ENCODE measurements at regions not wholly inside any gene's neighbourhood (a gene's known extent, or its start where the extent isn't known, plus 50 kb on each side); places are given as distances from the start of the nearest gene placed in this dataset.

- Histone ChIP-seq H3K4me1 (ENCODE audit: control insufficient read depth in 4 of 4, insufficient read depth in 4 of 4, low read length in 3 of 4) (peaks cover 0 to 6% (median 1%) of the 10 kb centered on the region in 4 donors), H3K36me3 (ENCODE audit: control insufficient read depth in 4 of 4, insufficient read depth in 3 of 4, low read depth in 1 of 4, low read length in 3 of 4) (no peaks in the 10 kb centered on the region), H3K9ac (ENCODE audit: low read depth in 1 of 2, low read length in 2 of 2) (no peak overlapping the region), H3K9me3 (ENCODE audit: control insufficient read depth in 4 of 4, low read length in 3 of 4) (no peaks in the 10 kb centered on the region), H3K4me3 (ENCODE audit: low read depth in 1 of 3, low read length in 3 of 3) (no peak overlapping the region), H3K27me3 (ENCODE audit: control insufficient read depth in 4 of 4, insufficient read depth in 4 of 4, low read length in 3 of 4) (no peaks in the 10 kb centered on the region), H3K27ac (ENCODE audit: low read depth in 1 of 2, low read length in 2 of 2) (no peak overlapping the region)
- no peak for TF ChIP-seq RAD21 (IDR thresholded peaks at IDR 0.05)
- no peak for TF ChIP-seq JUND (IDR thresholded peaks at IDR 0.05)
- no peak for TF ChIP-seq FOXA2 (IDR thresholded peaks at IDR 0.05)
- TF ChIP-seq, protein P1, sequence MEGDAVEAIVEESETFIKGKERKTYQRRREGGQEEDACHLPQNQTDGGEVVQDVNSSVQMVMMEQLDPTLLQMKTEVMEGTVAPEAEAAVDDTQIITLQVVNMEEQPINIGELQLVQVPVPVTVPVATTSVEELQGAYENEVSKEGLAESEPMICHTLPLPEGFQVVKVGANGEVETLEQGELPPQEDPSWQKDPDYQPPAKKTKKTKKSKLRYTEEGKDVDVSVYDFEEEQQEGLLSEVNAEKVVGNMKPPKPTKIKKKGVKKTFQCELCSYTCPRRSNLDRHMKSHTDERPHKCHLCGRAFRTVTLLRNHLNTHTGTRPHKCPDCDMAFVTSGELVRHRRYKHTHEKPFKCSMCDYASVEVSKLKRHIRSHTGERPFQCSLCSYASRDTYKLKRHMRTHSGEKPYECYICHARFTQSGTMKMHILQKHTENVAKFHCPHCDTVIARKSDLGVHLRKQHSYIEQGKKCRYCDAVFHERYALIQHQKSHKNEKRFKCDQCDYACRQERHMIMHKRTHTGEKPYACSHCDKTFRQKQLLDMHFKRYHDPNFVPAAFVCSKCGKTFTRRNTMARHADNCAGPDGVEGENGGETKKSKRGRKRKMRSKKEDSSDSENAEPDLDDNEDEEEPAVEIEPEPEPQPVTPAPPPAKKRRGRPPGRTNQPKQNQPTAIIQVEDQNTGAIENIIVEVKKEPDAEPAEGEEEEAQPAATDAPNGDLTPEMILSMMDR (IDR thresholded peaks at IDR 0.05; ENCODE audit: low read depth, low read length, missing input control), result no peak
- no peak for TF ChIP-seq EGR1 (IDR thresholded peaks at IDR 0.05; ENCODE audit: low read depth in 2 of 2)
- no peak for TF ChIP-seq MAX (IDR thresholded peaks at IDR 0.05)
- TF ChIP-seq, protein P2, sequence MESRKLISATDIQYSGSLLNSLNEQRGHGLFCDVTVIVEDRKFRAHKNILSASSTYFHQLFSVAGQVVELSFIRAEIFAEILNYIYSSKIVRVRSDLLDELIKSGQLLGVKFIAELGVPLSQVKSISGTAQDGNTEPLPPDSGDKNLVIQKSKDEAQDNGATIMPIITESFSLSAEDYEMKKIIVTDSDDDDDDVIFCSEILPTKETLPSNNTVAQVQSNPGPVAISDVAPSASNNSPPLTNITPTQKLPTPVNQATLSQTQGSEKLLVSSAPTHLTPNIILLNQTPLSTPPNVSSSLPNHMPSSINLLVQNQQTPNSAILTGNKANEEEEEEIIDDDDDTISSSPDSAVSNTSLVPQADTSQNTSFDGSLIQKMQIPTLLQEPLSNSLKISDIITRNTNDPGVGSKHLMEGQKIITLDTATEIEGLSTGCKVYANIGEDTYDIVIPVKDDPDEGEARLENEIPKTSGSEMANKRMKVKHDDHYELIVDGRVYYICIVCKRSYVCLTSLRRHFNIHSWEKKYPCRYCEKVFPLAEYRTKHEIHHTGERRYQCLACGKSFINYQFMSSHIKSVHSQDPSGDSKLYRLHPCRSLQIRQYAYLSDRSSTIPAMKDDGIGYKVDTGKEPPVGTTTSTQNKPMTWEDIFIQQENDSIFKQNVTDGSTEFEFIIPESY (IDR thresholded peaks at IDR 0.05), result no peak
- no peak for TF ChIP-seq FOXA1 (IDR thresholded peaks at IDR 0.05)
- no peak for TF ChIP-seq TAF1 (conservative IDR thresholded peaks at IDR 0.05)
- TF ChIP-seq NR2F2 (IDR thresholded peaks at IDR 0.05), result no peak
- TF ChIP-seq HNF4G (IDR thresholded peaks at IDR 0.05), result no peak
- TF ChIP-seq, protein P3, sequence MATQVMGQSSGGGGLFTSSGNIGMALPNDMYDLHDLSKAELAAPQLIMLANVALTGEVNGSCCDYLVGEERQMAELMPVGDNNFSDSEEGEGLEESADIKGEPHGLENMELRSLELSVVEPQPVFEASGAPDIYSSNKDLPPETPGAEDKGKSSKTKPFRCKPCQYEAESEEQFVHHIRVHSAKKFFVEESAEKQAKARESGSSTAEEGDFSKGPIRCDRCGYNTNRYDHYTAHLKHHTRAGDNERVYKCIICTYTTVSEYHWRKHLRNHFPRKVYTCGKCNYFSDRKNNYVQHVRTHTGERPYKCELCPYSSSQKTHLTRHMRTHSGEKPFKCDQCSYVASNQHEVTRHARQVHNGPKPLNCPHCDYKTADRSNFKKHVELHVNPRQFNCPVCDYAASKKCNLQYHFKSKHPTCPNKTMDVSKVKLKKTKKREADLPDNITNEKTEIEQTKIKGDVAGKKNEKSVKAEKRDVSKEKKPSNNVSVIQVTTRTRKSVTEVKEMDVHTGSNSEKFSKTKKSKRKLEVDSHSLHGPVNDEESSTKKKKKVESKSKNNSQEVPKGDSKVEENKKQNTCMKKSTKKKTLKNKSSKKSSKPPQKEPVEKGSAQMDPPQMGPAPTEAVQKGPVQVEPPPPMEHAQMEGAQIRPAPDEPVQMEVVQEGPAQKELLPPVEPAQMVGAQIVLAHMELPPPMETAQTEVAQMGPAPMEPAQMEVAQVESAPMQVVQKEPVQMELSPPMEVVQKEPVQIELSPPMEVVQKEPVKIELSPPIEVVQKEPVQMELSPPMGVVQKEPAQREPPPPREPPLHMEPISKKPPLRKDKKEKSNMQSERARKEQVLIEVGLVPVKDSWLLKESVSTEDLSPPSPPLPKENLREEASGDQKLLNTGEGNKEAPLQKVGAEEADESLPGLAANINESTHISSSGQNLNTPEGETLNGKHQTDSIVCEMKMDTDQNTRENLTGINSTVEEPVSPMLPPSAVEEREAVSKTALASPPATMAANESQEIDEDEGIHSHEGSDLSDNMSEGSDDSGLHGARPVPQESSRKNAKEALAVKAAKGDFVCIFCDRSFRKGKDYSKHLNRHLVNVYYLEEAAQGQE (IDR thresholded peaks at IDR 0.05), result no peak
- TF ChIP-seq RXRA (IDR thresholded peaks at IDR 0.05), result no peak
- no peak for TF ChIP-seq HNF4A (conservative IDR thresholded peaks at IDR 0.05)
- no peak for TF ChIP-seq SP1 (IDR thresholded peaks at IDR 0.05)
- TF ChIP-seq GABPA (IDR thresholded peaks at IDR 0.05 in 1 of 2, conservative IDR thresholded peaks at IDR 0.05 in 1 of 2), result no peak
- DNase-seq (ENCODE audit: low spot score), result no peak
Observed at GRCh38 chr20:7416382-7416781, 523.9 kb downstream of the HAO1 start.

GRCh38 chr20:7420345-7420744, 519.9 kb downstream of the HAO1 start:
- Histone ChIP-seq H3K9me3 (ENCODE audit: control insufficient read depth in 4 of 4, low read length in 3 of 4) (peaks cover 0 to 1% (median 0%) of the 10 kb centered on the region in 4 donors), H3K4me1 (ENCODE audit: control insufficient read depth in 4 of 4, insufficient read depth in 4 of 4, low read length in 3 of 4) (peaks cover 0 to 6% (median 1%) of the 10 kb centered on the region in 4 donors), H3K36me3 (ENCODE audit: control insufficient read depth in 4 of 4, insufficient read depth in 3 of 4, low read depth in 1 of 4, low read length in 3 of 4) (no peaks in the 10 kb centered on the region), H3K27me3 (ENCODE audit: control insufficient read depth in 4 of 4, insufficient read depth in 4 of 4, low read length in 3 of 4) (no peaks in the 10 kb centered on the region), H3K9ac (ENCODE audit: low read depth in 1 of 2, low read length in 2 of 2) (no peak overlapping the region), H3K27ac (ENCODE audit: low read depth in 1 of 2, low read length in 2 of 2) (no peak overlapping the region), H3K4me3 (ENCODE audit: low read depth in 1 of 3, low read length in 3 of 3) (no peak overlapping the region)
- TF ChIP-seq, protein P1 (IDR thresholded peaks at IDR 0.05; ENCODE audit: low read depth, low read length, missing input control), result no peak
- TF ChIP-seq, protein P2 (IDR thresholded peaks at IDR 0.05), result no peak
- no peak for TF ChIP-seq HNF4G (IDR thresholded peaks at IDR 0.05)
- TF ChIP-seq, protein P4, sequence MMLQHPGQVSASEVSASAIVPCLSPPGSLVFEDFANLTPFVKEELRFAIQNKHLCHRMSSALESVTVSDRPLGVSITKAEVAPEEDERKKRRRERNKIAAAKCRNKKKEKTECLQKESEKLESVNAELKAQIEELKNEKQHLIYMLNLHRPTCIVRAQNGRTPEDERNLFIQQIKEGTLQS (IDR thresholded peaks at IDR 0.05), result no peak
- TF ChIP-seq TAF1 (conservative IDR thresholded peaks at IDR 0.05), result no peak
- DNase-seq (ENCODE audit: low spot score), result no peak

All from liver (tissue), 7 donors.